Stimulated activated CD8-positive, alpha-beta memory T cell treated with anti-CD3 and anti-CD28 coated beads, Interleukin-15, amount 100 ng/mL, for 48 hours (primary cell): ENCODE measurements at regions not wholly inside any gene's neighbourhood (a gene's known extent, or its start where the extent isn't known, plus 50 kb on each side); places are given as distances from the start of the nearest gene placed in this dataset.

ENCODE experiments used
- DNase-seq, 2 donors: peaks; one replicate each; pipeline ENCODE4 v3.0.0-alpha.2; 2020; ENCODE audit warnings: low read depth in 2 of 2

GRCh38 chr11:122319085-122319484 is 203.1 kb upstream of the BLID start:
- no peak for DNase-seq

- DNase-seq: no peak
Measured at GRCh38 chr11:122317305-122317704, 201.3 kb upstream of the BLID start.

- no peak for DNase-seq
Measured at GRCh38 chr11:122313581-122313980, 197.6 kb upstream of the BLID start.

- no peak for DNase-seq
Measured at GRCh38 chr11:122311216-122311755, 195.3 kb upstream of the BLID start.

- no peak for DNase-seq
Measured at GRCh38 chr11:122310766-122311165, 194.8 kb upstream of the BLID start.

GRCh38 chr11:122309262-122309925 is 193.4 kb upstream of the BLID start:
- no peak for DNase-seq

- no peak for DNase-seq
Measured at GRCh38 chr11:122308226-122308625, 192.2 kb upstream of the BLID start.

GRCh38 chr11:122307476-122308035 is 191.5 kb upstream of the BLID start:
- no peak for DNase-seq

- no peak for DNase-seq
Measured at GRCh38 chr11:122306831-122307391, 190.9 kb upstream of the BLID start.

- no peak for DNase-seq
Measured at GRCh38 chr11:122305426-122306320, 189.7 kb upstream of the BLID start.

- no peak for DNase-seq
Measured at GRCh38 chr11:122304973-122305372, 189.0 kb upstream of the BLID start.

GRCh38 chr11:122304306-122304705 is 188.3 kb upstream of the BLID start:
- no peak for DNase-seq

GRCh38 chr11:122294041-122294440 is 178.0 kb upstream of the BLID start:
- DNase-seq: no peak

- no peak for DNase-seq
Measured at GRCh38 chr11:122293296-122294023, 177.4 kb upstream of the BLID start.

GRCh38 chr11:122287401-122287800 is 171.4 kb upstream of the BLID start:
- DNase-seq: no peak

GRCh38 chr11:122285070-122285988 is 169.3 kb upstream of the BLID start:
- DNase-seq: no peak

- DNase-seq: no peak
Measured at GRCh38 chr11:122280870-122281269, 164.9 kb upstream of the BLID start.

GRCh38 chr11:122279194-122279593 is 163.2 kb upstream of the BLID start:
- DNase-seq: no peak

- DNase-seq: no peak
Measured at GRCh38 chr11:122277493-122277892, 161.5 kb upstream of the BLID start.

- DNase-seq: no peak
Measured at GRCh38 chr11:122276221-122276620, 160.2 kb upstream of the BLID start.
